HG03103 (cell line): ENCODE measurements at regions not wholly inside any gene's neighbourhood (a gene's known extent, or its start where the extent isn't known, plus 50 kb on each side); places are given as distances from the start of the nearest gene placed in this dataset.
"Not testable (repeated sequence)": the region's sequence is repeated elsewhere in the genome, so short reads cannot be mapped to it uniquely, and the experiment has no call there.

Experiments used
- ATAC-seq: cut with Tn5 transposase; IDR thresholded peaks from one replicate; pipeline ENCODE4 v1.9.1; 2021; ENCODE audit warnings: low read depth; ENCODE audit not compliant: unreplicated experiment

GRCh38 chr1:222019029-222019428 is 277.1 kb upstream of the DUSP10 start:
- no peak for ATAC-seq

GRCh38 chr1:222018041-222018440 is 276.2 kb upstream of the DUSP10 start:
- no peak for ATAC-seq

- no peak for ATAC-seq
Measured at GRCh38 chr1:222015686-222016085, 273.8 kb upstream of the DUSP10 start.

- no peak for ATAC-seq
Measured at GRCh38 chr1:222014001-222014400, 272.1 kb upstream of the DUSP10 start.

GRCh38 chr1:222012816-222013215 is 270.9 kb upstream of the DUSP10 start:
- ATAC-seq = no peak

GRCh38 chr1:222010306-222010705 is 268.4 kb upstream of the DUSP10 start:
- no peak for ATAC-seq

- ATAC-seq = peak; percentile 80
Measured at GRCh38 chr1:222009105-222009730, 267.3 kb upstream of the DUSP10 start.

GRCh38 chr1:222006715-222007114 is 264.8 kb upstream of the DUSP10 start:
- ATAC-seq = no peak

- ATAC-seq = no peak
Measured at GRCh38 chr1:222004784-222005183, 262.9 kb upstream of the DUSP10 start.

GRCh38 chr1:222004034-222004433 is 262.1 kb upstream of the DUSP10 start:
- no peak for ATAC-seq

- no peak for ATAC-seq
Measured at GRCh38 chr1:222002503-222002902, 260.6 kb upstream of the DUSP10 start.

GRCh38 chr1:222000131-222000530 is 258.2 kb upstream of the DUSP10 start:
- no peak for ATAC-seq

GRCh38 chr1:221998781-221999180 is 256.9 kb upstream of the DUSP10 start:
- ATAC-seq = no peak

- ATAC-seq = no peak
Measured at GRCh38 chr1:221998186-221998612, 256.3 kb upstream of the DUSP10 start.

GRCh38 chr1:221997012-221997411 is 255.1 kb upstream of the DUSP10 start:
- not testable (repeated sequence) for ATAC-seq

GRCh38 chr1:221994939-221995338 is 253.1 kb upstream of the DUSP10 start:
- no peak for ATAC-seq

- ATAC-seq = peak; percentile 85
Measured at GRCh38 chr1:221994274-221994698, 252.4 kb upstream of the DUSP10 start.

GRCh38 chr1:221993444-221993948 is 251.6 kb upstream of the DUSP10 start:
- ATAC-seq = no peak

- no peak for ATAC-seq
Measured at GRCh38 chr1:221992427-221992826, 250.5 kb upstream of the DUSP10 start.

GRCh38 chr1:221991221-221991620 is 249.3 kb upstream of the DUSP10 start:
- ATAC-seq = no peak

- ATAC-seq = no peak
Measured at GRCh38 chr1:221989741-221990140, 247.9 kb upstream of the DUSP10 start.

GRCh38 chr1:221988829-221989228 is 246.9 kb upstream of the DUSP10 start:
- ATAC-seq = no peak
